GM21717 (cell line): ENCODE measurements at regions not wholly inside any gene's neighbourhood (a gene's known extent, or its start where the extent isn't known, plus 50 kb on each side); places are given as distances from the start of the nearest gene placed in this dataset.

ENCODE experiments used
- ATAC-seq: cut with Tn5 transposase; IDR thresholded peaks from one replicate; pipeline ENCODE4 v1.9.1; 2021; ENCODE audit warnings: mild to moderate bottlenecking, moderate library complexity; ENCODE audit not compliant: unreplicated experiment

GRCh38 chr2:116645155-116645554 is 1169.3 kb upstream of the DDX18 start:
- ATAC-seq = no peak

- ATAC-seq = no peak
Measured at GRCh38 chr2:116668691-116669090, 1145.8 kb upstream of the DDX18 start.

- no peak for ATAC-seq
Measured at GRCh38 chr2:116669782-116670181, 1144.7 kb upstream of the DDX18 start.

- no peak for ATAC-seq
Measured at GRCh38 chr2:116674188-116674587, 1140.3 kb upstream of the DDX18 start.

GRCh38 chr2:116676776-116677175 is 1137.7 kb upstream of the DDX18 start:
- ATAC-seq = no peak

GRCh38 chr2:116680256-116680936 is 1134.1 kb upstream of the DDX18 start:
- ATAC-seq = no peak

- no peak for ATAC-seq
Measured at GRCh38 chr2:116687371-116687770, 1127.1 kb upstream of the DDX18 start.

GRCh38 chr2:116692988-116693387 is 1121.5 kb upstream of the DDX18 start:
- ATAC-seq = no peak

GRCh38 chr2:116696223-116696622 is 1118.3 kb upstream of the DDX18 start:
- ATAC-seq = no peak

GRCh38 chr2:116696903-116697302 is 1117.6 kb upstream of the DDX18 start:
- no peak for ATAC-seq

GRCh38 chr2:116706396-116706795 is 1108.1 kb upstream of the DDX18 start:
- no peak for ATAC-seq

GRCh38 chr2:116716038-116716437 is 1098.5 kb upstream of the DDX18 start:
- ATAC-seq = no peak

GRCh38 chr2:116716444-116716843 is 1098.0 kb upstream of the DDX18 start:
- no peak for ATAC-seq

GRCh38 chr2:116717832-116718231 is 1096.7 kb upstream of the DDX18 start:
- ATAC-seq = no peak

GRCh38 chr2:116718451-116718850 is 1096.0 kb upstream of the DDX18 start:
- no peak for ATAC-seq

GRCh38 chr2:116719836-116720235 is 1094.7 kb upstream of the DDX18 start:
- no peak for ATAC-seq

GRCh38 chr2:116724550-116724949 is 1089.9 kb upstream of the DDX18 start:
- ATAC-seq = no peak

- no peak for ATAC-seq
Measured at GRCh38 chr2:116732322-116732721, 1082.2 kb upstream of the DDX18 start.

GRCh38 chr2:116733699-116734098 is 1080.8 kb upstream of the DDX18 start:
- ATAC-seq = no peak

GRCh38 chr2:116737951-116738350 is 1076.5 kb upstream of the DDX18 start:
- no peak for ATAC-seq

- ATAC-seq = no peak
Measured at GRCh38 chr2:116747103-116747502, 1067.4 kb upstream of the DDX18 start.

GRCh38 chr2:116749994-116750393 is 1064.5 kb upstream of the DDX18 start:
- no peak for ATAC-seq

- ATAC-seq = no peak
Measured at GRCh38 chr2:116754381-116755101, 1060.0 kb upstream of the DDX18 start.
